ENCODE measurements at regions not wholly inside any gene's neighbourhood (a gene's known extent, or its start where the extent isn't known, plus 50 kb on each side); places are given as distances from the start of the nearest gene placed in this dataset.
A peak's percentile ranks its signal among the peaks of the same experiment; 100 is the strongest.

DNA sequence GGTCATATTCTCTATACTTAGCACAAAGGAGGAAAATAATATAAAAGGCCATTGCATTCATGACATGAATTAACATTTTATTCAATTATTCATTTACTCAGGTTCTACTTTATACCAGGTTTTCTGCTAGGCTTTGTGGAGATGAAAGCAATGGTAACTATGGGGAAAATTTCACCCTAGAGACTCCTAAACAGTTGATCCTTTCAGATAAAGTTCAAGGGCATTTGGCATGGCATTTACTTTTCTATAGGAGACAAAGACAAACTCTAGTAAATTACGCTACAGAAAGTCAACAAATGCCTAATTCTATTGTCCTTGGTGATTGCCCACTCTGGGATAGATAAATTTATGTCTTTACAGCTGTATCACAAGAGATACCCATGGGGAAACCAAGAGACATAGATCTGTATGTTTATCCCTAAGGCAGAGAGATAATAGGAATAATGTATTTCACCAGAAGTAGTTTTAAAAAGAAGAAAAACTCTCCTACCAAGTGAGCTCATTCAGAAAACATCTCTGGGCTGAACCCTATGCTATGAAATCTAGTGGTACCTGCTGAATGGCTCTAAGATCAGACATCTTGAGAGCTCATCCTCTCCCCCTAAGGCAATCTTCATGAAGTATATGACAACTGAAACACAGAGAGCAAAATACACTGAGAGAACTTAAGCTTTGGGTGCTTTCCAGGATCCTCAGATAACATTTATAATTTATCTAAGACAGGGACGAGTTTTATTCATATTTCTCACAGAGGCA, 316.7 kb downstream of the ANTXR2 start:
- DNase-seq, result no peak
- no peak for ATAC-seq
- H3K27ac ChIP-seq, result no peak overlapping the region
- TF ChIP-seq, protein P1, sequence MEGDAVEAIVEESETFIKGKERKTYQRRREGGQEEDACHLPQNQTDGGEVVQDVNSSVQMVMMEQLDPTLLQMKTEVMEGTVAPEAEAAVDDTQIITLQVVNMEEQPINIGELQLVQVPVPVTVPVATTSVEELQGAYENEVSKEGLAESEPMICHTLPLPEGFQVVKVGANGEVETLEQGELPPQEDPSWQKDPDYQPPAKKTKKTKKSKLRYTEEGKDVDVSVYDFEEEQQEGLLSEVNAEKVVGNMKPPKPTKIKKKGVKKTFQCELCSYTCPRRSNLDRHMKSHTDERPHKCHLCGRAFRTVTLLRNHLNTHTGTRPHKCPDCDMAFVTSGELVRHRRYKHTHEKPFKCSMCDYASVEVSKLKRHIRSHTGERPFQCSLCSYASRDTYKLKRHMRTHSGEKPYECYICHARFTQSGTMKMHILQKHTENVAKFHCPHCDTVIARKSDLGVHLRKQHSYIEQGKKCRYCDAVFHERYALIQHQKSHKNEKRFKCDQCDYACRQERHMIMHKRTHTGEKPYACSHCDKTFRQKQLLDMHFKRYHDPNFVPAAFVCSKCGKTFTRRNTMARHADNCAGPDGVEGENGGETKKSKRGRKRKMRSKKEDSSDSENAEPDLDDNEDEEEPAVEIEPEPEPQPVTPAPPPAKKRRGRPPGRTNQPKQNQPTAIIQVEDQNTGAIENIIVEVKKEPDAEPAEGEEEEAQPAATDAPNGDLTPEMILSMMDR (IDR thresholded peaks at IDR 0.05), result no peak
- no peaks in the 10 kb centered on the region for H3K9me3 ChIP-seq
- intact Hi-C loops (cut with DNase I), result no loop called here
- no peaks in the 10 kb centered on the region for H3K4me1 ChIP-seq
- no peak overlapping the region for H3K4me3 ChIP-seq
- H3K27me3 ChIP-seq, result no peaks in the 10 kb centered on the region
- no peaks in the 10 kb centered on the region for H3K36me3 ChIP-seq

DNA sequence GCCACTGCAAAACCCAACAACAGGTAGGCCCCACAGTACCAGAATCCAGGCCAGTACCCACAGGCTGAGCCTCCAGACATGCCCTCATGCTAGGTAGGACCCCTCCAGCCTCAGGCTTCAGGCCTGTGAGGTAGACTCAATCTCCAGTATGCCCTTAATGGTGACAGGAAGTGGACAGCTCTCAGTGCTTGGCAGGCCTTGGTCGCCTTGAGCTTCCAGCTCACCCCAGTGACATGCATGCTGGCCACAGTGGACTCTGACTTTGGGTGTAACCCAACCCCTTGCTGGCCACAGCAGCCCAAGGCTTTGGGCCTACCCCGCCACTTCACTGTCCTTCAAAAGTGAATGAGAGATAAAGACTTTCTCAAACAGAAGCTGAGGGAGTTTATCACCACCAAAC, 324.2 kb downstream of the ANTXR2 start:
- intact Hi-C loops (cut with DNase I), result no loop called here
- ATAC-seq (no peak), DNase-seq (peak in 1 of 4 donors; percentile 26)
- no peak overlapping the region for H3K27ac ChIP-seq
- H3K9me3 ChIP-seq, result no peaks in the 10 kb centered on the region
- H3K4me3 ChIP-seq, result no peak overlapping the region
- no peaks in the 10 kb centered on the region for H3K36me3 ChIP-seq
- no peaks in the 10 kb centered on the region for H3K4me1 ChIP-seq
- H3K27me3 ChIP-seq, result no peaks in the 10 kb centered on the region
- TF ChIP-seq, protein P1 (IDR thresholded peaks at IDR 0.05), result no peak

DNA sequence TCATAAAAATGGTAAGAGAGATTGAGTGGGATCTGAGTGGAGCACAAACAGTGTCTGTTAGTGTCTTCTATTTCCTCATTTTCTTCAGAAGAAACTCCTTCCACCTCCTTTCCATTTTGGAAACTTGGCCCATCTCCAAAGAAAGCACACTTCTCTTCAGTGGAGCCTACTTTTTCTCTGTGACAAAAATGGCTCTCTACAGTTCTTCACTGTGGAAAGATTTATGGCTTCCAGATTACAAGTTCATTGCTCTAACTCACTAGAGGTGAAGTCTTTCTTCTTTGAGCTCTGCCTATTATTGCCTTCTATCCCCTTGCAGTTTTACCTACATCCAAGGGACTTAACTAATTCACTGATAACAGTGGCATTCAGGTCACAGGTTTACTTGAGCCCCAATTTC, 325.8 kb downstream of the ANTXR2 start:
- TF ChIP-seq, protein P1 (IDR thresholded peaks at IDR 0.05), result no peak
- intact Hi-C loops (cut with DNase I), result no loop called here
- H3K27ac ChIP-seq, result no peak overlapping the region
- H3K9me3 ChIP-seq, result no peaks in the 10 kb centered on the region
- H3K27me3 ChIP-seq, result no peaks in the 10 kb centered on the region
- ATAC-seq (no peak), DNase-seq (no peak)
- no peaks in the 10 kb centered on the region for H3K36me3 ChIP-seq
- no peaks in the 10 kb centered on the region for H3K4me1 ChIP-seq
- H3K4me3 ChIP-seq, result no peak overlapping the region

DNA sequence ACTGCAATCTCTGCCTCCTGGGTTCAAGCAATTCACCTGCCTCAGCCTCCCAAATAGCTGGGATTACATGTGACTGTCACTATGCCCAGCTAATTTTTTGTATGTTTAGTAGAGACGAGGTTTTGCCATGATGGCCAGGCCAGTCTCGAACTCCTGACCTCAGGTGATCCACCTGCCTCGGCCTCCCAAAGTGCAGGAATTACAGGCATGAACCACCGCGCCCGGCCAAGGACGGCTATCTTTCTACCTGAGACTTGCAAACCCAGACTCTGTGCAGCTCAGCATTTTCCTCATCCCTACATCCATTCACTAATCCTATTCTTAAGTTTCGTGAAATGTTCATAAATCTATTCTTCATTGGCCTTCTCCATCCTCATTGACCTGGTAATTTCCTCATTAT, 330.0 kb downstream of the ANTXR2 start:
- H3K27ac ChIP-seq, result no peak overlapping the region
- no peak for ATAC-seq
- no peaks in the 10 kb centered on the region for H3K27me3 ChIP-seq
- intact Hi-C loops (cut with DNase I), result no loop called here
- no peaks in the 10 kb centered on the region for H3K36me3 ChIP-seq
- H3K4me1 ChIP-seq, result no peaks in the 10 kb centered on the region
- peak in 1 of 4 donors; percentile 61 for DNase-seq
- no peaks in the 10 kb centered on the region for H3K9me3 ChIP-seq
- TF ChIP-seq, protein P1 (IDR thresholded peaks at IDR 0.05), result no peak
- no peak overlapping the region for H3K4me3 ChIP-seq

DNA sequence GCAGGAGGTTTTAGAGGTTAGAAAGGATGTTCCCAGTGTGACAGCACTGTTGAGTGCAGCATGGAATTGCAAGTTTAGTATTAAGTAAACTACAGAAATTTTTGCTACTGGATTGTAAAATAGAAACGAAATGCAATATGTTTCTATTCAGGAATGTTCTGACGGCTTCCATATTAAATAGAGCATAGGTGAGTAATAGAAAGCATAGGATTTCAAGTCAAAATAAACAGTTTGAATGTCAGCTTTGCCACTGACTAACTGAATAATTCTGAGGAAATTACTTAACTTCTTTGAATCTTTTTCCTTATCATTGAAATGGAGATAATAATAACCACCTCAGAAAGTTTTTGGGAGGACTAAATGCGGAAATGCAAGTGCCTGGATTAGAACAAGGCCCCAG, 331.9 kb upstream of the GK2 start:
- TF ChIP-seq, protein P1 (IDR thresholded peaks at IDR 0.05), result no peak
- H3K27ac ChIP-seq, result no peak overlapping the region
- no peak overlapping the region for H3K4me3 ChIP-seq
- H3K36me3 ChIP-seq, result no peaks in the 10 kb centered on the region
- ATAC-seq (no peak), DNase-seq (no peak)
- H3K27me3 ChIP-seq, result no peaks in the 10 kb centered on the region
- no peaks in the 10 kb centered on the region for H3K4me1 ChIP-seq
- H3K9me3 ChIP-seq, result no peaks in the 10 kb centered on the region
- intact Hi-C loops (cut with DNase I), result no loop called here

Data from left lung (tissue), 4 donors.